GM18868 (cell line): ENCODE measurements at regions not wholly inside any gene's neighbourhood (a gene's known extent, or its start where the extent isn't known, plus 50 kb on each side); places are given as distances from the start of the nearest gene placed in this dataset.
"Not testable (repeated sequence)": the region's sequence is repeated elsewhere in the genome, so short reads cannot be mapped to it uniquely, and the experiment has no call there.

Experiments used
- ATAC-seq: cut with Tn5 transposase; IDR thresholded peaks from one replicate; pipeline ENCODE4 v1.9.1; 2021; ENCODE audit warnings: mild to moderate bottlenecking, moderate library complexity; ENCODE audit not compliant: unreplicated experiment

GRCh38 chr11:123344790-123345357, 85.2 kb upstream of the GRAMD1B start:
- no peak for ATAC-seq

- not testable (repeated sequence) for ATAC-seq
These were observed 85.9 kb upstream of the GRAMD1B start for GRCh38 chr11:123344188-123344587.

DNA sequence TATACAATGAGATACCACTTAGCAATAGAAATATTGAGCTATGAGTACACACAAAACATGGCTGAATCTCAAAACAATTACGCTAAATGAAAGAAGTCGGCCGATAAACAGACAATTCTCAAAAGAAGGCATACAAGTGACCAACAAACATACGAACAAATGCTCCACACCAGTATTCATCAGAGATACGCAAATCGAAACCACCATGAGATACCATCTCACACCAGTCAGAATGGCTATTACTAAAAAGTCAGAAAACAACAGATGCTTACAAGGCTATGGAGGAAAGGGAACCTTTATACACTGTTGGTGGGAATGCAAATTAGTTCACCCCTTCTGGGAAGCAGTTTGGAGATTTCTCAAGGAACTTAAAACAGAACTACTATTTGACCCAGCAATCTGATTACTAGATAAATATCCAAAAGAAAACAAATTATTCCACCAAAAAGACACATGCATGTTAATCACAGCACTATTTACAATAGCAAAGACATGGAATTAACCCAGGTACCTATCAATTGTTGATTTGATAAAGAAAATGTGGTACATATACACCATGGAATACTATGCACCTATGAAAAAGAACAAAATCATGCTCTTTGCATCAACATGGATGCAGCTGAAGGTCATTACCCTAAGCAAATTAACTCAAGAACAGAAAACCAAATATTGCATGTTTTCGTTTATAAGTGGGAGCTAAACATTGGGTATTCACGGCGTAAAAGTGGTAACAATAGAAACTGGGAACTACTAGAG, 90.9 kb upstream of the GRAMD1B start:
- ATAC-seq: no peak

DNA sequence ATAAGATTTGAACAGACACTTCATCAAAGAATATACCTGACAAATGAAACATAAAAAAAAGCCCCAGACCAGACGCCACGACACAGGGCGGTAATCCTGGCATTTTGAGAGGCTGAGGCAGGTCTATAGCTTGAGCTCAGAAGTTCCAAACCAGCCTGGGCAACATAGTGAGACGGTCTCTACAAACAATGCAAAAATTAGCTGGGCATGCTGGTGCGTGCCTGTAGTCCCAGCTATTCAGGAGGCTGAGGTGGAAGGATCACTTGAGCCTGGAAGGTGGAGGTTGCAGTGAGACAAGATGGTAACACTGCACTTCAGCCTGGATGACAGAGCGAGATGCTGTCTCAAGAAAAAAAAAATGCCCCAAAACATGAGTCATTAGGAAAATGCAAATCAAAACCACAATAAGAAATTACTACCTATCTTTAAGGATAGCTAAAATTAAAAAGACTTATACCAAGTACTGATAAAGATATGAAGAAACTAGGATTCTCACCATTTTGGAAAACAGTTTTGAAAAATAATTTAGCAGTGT, 91.7 kb upstream of the GRAMD1B start:
- ATAC-seq: no peak

DNA sequence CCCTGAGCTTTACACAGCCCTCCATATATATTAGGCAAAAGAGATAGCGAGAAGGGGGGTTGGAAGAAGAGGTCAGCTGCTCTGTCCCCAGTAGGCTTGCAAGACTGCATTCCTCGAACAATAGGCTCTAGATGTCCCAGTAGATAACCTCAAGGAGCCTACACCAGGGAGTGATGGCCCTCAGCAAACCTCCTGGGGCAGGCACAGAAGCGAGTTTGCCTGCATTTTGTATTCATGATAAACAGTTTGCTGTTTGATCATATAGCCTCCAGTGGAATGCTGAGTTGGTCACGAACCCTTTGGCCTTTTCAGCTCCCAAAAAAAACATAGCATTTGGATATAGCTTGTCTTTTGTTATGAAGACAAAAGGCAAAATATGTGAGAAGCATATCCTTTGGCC, 95.1 kb upstream of the GRAMD1B start:
- no peak for ATAC-seq

DNA sequence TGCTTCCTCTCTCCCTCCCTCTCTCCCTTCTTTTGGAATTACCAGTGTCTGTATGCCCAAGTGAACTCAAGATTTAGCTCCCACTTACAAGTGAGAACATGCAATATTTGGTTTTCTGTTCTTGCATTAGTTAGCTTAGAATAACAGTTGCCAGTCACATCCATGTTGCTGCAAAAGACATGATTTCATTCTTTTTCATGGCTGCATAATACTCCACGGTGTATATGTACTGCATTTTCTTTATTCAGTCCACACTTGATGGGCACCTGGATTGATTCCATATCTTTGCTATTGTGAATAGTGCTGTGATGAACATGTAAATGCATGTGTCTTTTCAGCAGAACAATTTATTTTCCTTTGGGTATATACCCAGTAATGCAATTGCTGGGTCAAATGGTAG, 97.5 kb upstream of the GRAMD1B start:
- not testable (repeated sequence) for ATAC-seq

DNA sequence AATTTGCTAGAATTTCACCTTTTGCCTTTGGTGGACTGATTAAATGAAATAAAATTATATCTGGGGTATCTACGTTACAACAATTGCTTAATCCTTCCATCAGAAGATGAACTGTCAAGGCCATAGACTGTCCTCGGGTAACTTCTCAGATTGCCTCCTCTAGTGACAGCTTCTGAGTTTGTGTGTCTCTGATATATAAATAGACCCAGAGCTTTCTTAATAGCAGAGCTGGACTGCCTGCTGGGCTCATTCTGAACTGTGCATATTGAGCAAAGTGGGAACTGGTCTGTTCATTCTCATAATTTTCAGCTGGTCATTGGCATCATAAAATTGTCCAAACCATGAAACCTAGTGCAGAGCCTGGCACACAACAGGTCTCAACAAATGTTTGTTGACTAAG, 99.1 kb upstream of the GRAMD1B start:
- ATAC-seq: no peak

GRCh38 chr11:123330471-123330870, 99.6 kb upstream of the GRAMD1B start:
- ATAC-seq: no peak

DNA sequence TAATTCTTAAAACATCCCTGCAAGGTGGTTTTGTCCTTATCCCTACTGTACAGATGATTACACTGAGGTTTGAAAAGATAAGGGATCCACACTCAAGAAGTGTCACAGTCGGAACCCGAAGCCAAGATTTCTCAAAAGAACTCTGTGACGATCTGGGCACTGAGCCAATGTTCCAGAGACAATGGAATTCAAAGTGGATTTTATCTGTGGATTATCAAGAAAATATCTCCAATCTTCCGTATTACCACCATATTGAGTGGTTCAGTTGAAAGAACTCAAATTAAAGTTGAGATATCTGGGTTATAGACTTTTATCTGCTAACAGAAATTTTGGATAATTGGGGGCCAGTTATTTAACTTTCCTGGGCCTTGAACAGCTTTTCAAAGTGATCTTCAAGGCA, 100.0 kb upstream of the GRAMD1B start:
- no peak for ATAC-seq

DNA sequence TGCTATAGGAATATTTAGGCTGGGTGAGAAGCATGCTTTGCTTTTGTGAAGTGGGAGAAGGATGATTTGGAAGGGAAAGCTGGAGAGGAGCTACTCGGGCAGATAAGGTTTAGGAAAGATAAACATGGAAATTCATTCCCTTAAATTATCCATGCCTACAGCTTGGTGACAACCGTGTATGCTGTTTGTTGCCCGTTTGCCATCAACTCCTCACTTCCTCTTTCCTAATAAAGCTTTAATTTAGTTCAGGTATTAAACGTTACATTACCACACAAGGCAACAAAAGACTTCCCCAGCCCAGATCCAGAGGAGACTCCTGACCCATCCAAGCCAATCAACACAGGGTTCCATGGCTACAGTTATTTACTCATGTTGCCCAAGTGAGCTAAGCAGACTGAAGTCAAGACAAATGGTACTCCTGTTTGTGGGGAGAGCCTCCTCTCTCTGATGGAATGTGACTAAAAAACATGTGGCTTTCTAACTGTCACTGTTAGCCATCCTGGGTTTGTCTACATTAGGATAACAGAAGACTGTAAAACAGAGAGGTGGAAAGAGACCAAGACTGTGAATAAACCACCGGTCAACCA, 101.7 kb upstream of the GRAMD1B start:
- no peak for ATAC-seq

- ATAC-seq: no peak
These were observed 104.5 kb upstream of the GRAMD1B start for GRCh38 chr11:123325533-123325932.

DNA sequence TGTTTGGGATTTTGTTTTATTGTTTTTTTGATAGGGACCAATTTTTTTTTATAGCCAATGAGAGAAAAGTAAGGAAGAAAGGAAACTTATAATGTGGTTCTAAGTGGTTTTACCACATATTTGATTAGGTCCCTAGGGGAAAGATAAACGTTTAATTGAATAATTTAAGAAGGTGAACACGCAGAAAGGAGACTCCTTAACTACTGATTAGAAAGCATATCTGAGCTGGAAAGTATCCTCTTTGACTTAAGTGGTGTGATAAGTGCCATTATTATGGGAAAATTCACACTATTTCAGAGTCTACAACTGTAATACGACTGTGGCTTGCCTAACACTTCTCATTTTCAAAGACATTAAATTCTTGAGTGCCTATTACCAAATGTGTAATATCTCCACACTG, 106.5 kb upstream of the GRAMD1B start:
- no peak for ATAC-seq

DNA sequence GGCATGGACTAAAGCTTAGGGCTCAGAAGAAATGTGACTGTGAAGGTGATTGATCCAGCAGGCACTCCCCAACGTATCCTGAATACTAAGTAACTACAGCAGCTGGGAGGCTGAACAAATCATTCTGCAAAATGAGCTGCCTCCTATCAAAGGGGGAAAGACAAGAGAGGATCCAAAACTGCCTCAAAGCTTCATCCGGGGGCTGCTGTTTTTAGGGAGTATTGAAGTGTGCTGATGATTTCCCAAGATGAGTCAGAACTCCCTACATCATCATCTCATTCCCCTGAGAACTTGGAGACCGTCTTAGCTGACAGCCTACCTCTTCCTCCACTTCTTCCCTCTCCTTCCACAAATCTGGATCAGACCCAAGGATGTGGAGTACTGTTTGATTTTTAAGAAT, 108.4 kb upstream of the GRAMD1B start:
- ATAC-seq: no peak

- no peak for ATAC-seq
These were observed 111.4 kb upstream of the GRAMD1B start for GRCh38 chr11:123318623-123319022.

DNA sequence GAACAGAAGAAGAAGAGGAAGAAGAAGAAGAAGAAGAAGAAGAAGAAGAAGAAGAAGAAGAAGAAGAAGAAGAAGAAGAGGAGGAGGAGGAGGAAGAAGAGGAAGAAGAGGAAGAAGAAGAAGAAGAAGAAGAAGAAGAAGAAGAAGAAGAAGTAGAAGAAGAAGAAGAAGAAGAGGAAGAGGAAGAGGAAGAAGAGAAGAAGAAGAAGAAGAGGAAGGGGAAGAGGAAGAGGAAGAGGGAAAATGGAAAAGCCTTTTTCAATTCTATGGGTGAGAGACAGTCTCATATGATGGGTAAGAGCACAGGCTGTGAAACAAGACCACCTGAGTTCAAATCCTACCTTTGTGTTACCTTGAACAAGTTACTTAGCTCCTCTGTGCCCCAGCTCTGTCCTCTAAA, 111.9 kb upstream of the GRAMD1B start:
- ATAC-seq: not testable (repeated sequence)

DNA sequence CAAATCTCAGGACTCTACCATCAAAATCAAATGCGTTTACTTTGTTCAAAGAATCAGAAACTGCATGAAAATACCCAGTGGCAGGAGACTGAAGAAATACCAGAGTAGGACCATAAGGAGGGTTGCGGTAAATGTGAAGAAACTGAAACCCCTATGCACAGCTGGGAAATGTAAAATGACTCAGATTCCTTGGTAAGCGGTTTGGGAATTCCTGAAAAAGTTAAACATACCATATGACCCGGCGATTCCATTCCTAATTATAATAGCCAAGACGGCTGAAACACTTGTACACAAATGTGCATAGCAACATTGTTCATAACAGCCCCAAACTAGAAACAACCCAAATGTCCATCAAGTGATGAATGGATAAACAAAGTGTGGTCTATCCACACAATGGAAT, 114.1 kb upstream of the GRAMD1B start:
- ATAC-seq: no peak

DNA sequence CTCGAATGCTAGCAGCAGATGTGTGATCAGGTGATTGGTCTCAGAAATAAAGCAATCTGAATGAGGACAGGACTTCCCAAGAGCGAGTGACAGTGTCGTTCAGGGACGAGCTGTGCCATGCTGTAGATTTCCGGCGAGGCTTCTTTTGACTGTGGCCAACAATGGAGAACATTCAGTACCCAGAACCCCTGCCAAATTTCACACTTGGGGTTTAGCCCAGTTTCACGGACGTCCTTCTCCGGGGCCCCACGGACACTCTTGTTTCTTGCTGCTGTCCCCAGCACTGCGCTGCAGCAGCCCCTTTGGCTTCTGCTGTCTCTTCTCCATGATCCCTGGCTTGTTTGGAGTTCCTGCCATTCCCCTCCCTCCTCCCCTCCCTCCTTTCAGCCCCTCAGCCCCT, 115.1 kb upstream of the GRAMD1B start:
- no peak for ATAC-seq

- no peak for ATAC-seq
These were observed 116.8 kb upstream of the GRAMD1B start for GRCh38 chr11:123313262-123313661.

DNA sequence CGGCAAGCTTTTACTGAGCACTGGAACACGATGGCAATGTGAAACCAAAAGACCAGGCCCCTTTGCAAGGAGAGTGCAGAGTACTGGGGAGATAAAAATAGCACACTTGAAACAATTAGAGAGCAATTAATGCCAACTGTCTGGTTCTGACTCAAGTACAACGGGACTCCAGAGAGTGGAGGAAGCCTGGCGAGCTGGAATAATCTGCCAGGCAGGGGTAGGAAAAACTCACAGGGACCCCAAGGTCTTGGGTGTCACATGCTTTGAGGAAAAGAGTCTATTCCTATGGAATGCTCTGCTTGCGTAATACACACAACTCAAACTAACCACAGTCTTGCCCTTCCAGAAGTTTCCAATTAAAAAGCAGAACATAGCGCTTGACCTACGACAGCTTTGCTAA, 113.0 kb upstream of the CLMP start:
- ATAC-seq: no peak

- ATAC-seq: no peak
These were observed 112.2 kb upstream of the CLMP start for GRCh38 chr11:123307276-123307675.

- no peak for ATAC-seq
These were observed 111.5 kb upstream of the CLMP start for GRCh38 chr11:123306531-123306930.
